NB4 (cell line): ENCODE measurements at regions not wholly inside any gene's neighbourhood (a gene's known extent, or its start where the extent isn't known, plus 50 kb on each side); places are given as distances from the start of the nearest gene placed in this dataset.

Experiments used
- CTCF ChIP-seq: IDR thresholded peaks from one replicate; pipeline ENCODE4 v1.5.1; 2012; ENCODE audit warnings: low read depth, low read length
- MAX ChIP-seq: IDR thresholded peaks from 2 replicates; pipeline ENCODE4 v1.6.1; 2011; ENCODE audit warnings: low read depth, low read length
- POLR2A ChIP-seq: IDR thresholded peaks from 2 replicates; pipeline ENCODE4 v1.6.1; 2011; ENCODE audit warnings: mild to moderate bottlenecking; ENCODE audit not compliant: insufficient read length; ENCODE audit errors: extremely low read depth

GRCh38 chr1:38187552-38187951, 141.0 kb upstream of the POU3F1 start:
- TF ChIP-seq CTCF (no peak), POLR2A (no peak), MAX (no peak)
